GM23248 (cell line): ENCODE measurements at regions not wholly inside any gene's neighbourhood (a gene's known extent, or its start where the extent isn't known, plus 50 kb on each side); places are given as distances from the start of the nearest gene placed in this dataset.
A peak's percentile ranks its signal among the peaks of the same experiment; 100 is the strongest.

Experiments
- DNase-seq: peaks from one replicate; pipeline ENCODE4 v3.0.0-alpha.2; 2015
- H2AFZ ChIP-seq: fragments of 200-600 bp; sonication (generic); 2 replicates; pipeline ENCODE4 v1.6.1; 2016; ENCODE audit warnings: antibody characterized with exemption
- H3F3A ChIP-seq: fragments of 200-600 bp; sonication (generic); 2 replicates; pipeline ENCODE4 v1.6.1; 2016; ENCODE audit warnings: mild to moderate bottlenecking, antibody characterized with exemption, mixed run types; ENCODE audit not compliant: insufficient read depth
- H3K27ac ChIP-seq: fragments of 200-600 bp; sonication (generic); 2 replicates; pipeline ENCODE4 v1.5.1; 2016; ENCODE audit warnings: mild to moderate bottlenecking
- H3K27me3 ChIP-seq: fragments of 200-600 bp; sonication (generic); replicated peaks from 2 replicates; pipeline ENCODE4 v1.6.1; 2016; ENCODE audit warnings: mild to moderate bottlenecking; ENCODE audit not compliant: insufficient read depth
- H3K36me3 ChIP-seq: fragments of 200-600 bp; sonication (generic); 2 replicates; pipeline ENCODE4 v1.6.1; 2016; ENCODE audit warnings: low read depth, mild to moderate bottlenecking
- H3K4me1 ChIP-seq: fragments of 200-600 bp; sonication (generic); 2 replicates; pipeline ENCODE4 v1.6.1; 2016; ENCODE audit warnings: mild to moderate bottlenecking; ENCODE audit not compliant: insufficient read depth
- H3K4me2 ChIP-seq: fragments of 200-600 bp; sonication (generic); one replicate; pipeline ENCODE4 v1.6.1; 2016; ENCODE audit warnings: mild to moderate bottlenecking; ENCODE audit not compliant: unreplicated experiment
- H3K4me3 ChIP-seq: fragments of 200-600 bp; sonication (generic); 2 replicates; pipeline ENCODE4 v1.5.1; 2016; ENCODE audit warnings: mild to moderate bottlenecking
- H3K79me2 ChIP-seq: fragments of 200-600 bp; sonication (generic); 2 replicates; pipeline ENCODE4 v1.6.1; 2016; ENCODE audit warnings: mild to moderate bottlenecking; ENCODE audit not compliant: insufficient read depth
- H3K9ac ChIP-seq: fragments of 200-600 bp; sonication (generic); 2 replicates; pipeline ENCODE4 v1.6.1; 2016; ENCODE audit warnings: mild to moderate bottlenecking
- H3K9me2 ChIP-seq: fragments of 200-600 bp; sonication (generic); 2 replicates; pipeline ENCODE4 v1.6.1; 2016; ENCODE audit warnings: mixed run types, mild to moderate bottlenecking, moderate library complexity; ENCODE audit not compliant: insufficient read depth
- H3K9me3 ChIP-seq: fragments of 200-600 bp; sonication (generic); one replicate; pipeline ENCODE4 v1.6.1; 2017; ENCODE audit warnings: low read depth
- H4K20me1 ChIP-seq: fragments of 200-600 bp; sonication (generic); 2 replicates; pipeline ENCODE4 v1.6.0; 2016; ENCODE audit not compliant: insufficient read depth
- EZH2 ChIP-seq: fragments of 200-600 bp; sonication (generic); IDR thresholded peaks from 2 replicates; pipeline ENCODE4 v1.6.1; 2018; ENCODE audit warnings: antibody characterized with exemption, mild to moderate bottlenecking; ENCODE audit not compliant: insufficient read depth, poor library complexity, severe bottlenecking
- EZH2phosphoT487 ChIP-seq: fragments of 200-600 bp; sonication (generic); IDR thresholded peaks from 2 replicates; pipeline ENCODE4 v1.6.1; 2018; ENCODE audit warnings: antibody characterized with exemption, moderate library complexity, mild to moderate bottlenecking, low read depth; ENCODE audit not compliant: insufficient read depth
- WGBS, 2 experiments: methylation state at CpG; one replicate each; pipeline ENCODE4 v1.1.6; 2015 to 2017; ENCODE audit warnings: low lambda C conversion rate in 2 of 2, low coverage in 1 of 2; ENCODE audit errors: missing lambda C conversion rate in 2 of 2; 5-methylcytosine and 5-hydroxymethylcytosine counted together
- in situ Hi-C: fragments of 300-500 bp; cut with MboI; formaldehyde crosslinking; loops from 2 replicates; pipeline ENCODE4 v1.15.0; 2020

GRCh38 chr17:59503500-59503899 lies 61.9 kb upstream of the DHX40 start:
- Histone ChIP-seq H4K20me1 (no peaks in the 10 kb centered on the region), H3F3A (no peaks in the 10 kb centered on the region), H3K4me1 (peaks cover 17% of the 10 kb centered on the region), H3K27ac (no peak overlapping the region), H3K4me3 (no peak overlapping the region), H3K9ac (no peak overlapping the region), H3K4me2 (no peak overlapping the region), H2AFZ (no peak overlapping the region), H3K9me2 (no peaks in the 10 kb centered on the region), H3K27me3 (no peaks in the 10 kb centered on the region), H3K9me3 (no peaks in the 10 kb centered on the region), H3K36me3 (no peaks in the 10 kb centered on the region), H3K79me2 (no peaks in the 10 kb centered on the region)
- in situ Hi-C loops, result no loop called here
- DNase-seq, result no peak
- 72 to 78% methylated on average over 3 of the region's 3 CpGs for WGBS, 2 experiments
- TF ChIP-seq EZH2phosphoT487 (no peak), EZH2 (no peak)

GRCh38 chr17:59504821-59505220 lies 60.6 kb upstream of the DHX40 start:
- Histone ChIP-seq H3K4me1 (peaks cover 17% of the 10 kb centered on the region), H3K79me2 (no peaks in the 10 kb centered on the region), H3F3A (no peaks in the 10 kb centered on the region), H2AFZ (no peak overlapping the region), H3K9me2 (no peaks in the 10 kb centered on the region), H3K4me2 (no peak overlapping the region), H3K27ac (no peak overlapping the region), H3K4me3 (no peak overlapping the region), H3K36me3 (no peaks in the 10 kb centered on the region), H3K9ac (no peak overlapping the region), H3K27me3 (no peaks in the 10 kb centered on the region), H4K20me1 (no peaks in the 10 kb centered on the region), H3K9me3 (no peaks in the 10 kb centered on the region)
- 89 to 90% methylated on average over 4 of the region's 4 CpGs for WGBS, 2 experiments
- TF ChIP-seq EZH2phosphoT487 (no peak), EZH2 (no peak)
- in situ Hi-C loops, result no loop called here
- no peak for DNase-seq

GRCh38 chr17:59505610-59506276 lies 59.7 kb upstream of the DHX40 start:
- in situ Hi-C loops, result no loop called here

GRCh38 chr17:59506894-59507726 lies 58.3 kb upstream of the DHX40 start:
- TF ChIP-seq EZH2phosphoT487 (no peak), EZH2 (no peak)
- peaks cover 17% of the 10 kb centered on the region for H3K4me1 ChIP-seq
- H3K4me2 ChIP-seq, result no peak overlapping the region
- in situ Hi-C loops, result no loop called here
- H4K20me1 ChIP-seq, result no peaks in the 10 kb centered on the region
- H3K9me3 ChIP-seq, result no peaks in the 10 kb centered on the region
- no peak overlapping the region for H3K4me3 ChIP-seq
- H3K79me2 ChIP-seq, result no peaks in the 10 kb centered on the region
- peak; percentile 84 for DNase-seq
- no peaks in the 10 kb centered on the region for H3F3A ChIP-seq
- no peaks in the 10 kb centered on the region for H3K9me2 ChIP-seq
- WGBS, 2 experiments, result 38 to 39% methylated on average over 9 of the region's 9 CpGs
- no peaks in the 10 kb centered on the region for H3K27me3 ChIP-seq
- no peaks in the 10 kb centered on the region for H3K36me3 ChIP-seq
- H3K27ac ChIP-seq, result peak overlapping the region; percentile 25; the same call in 1 of the 2 replicates
- H3K9ac ChIP-seq, result no peak overlapping the region
- H2AFZ ChIP-seq, result peak overlapping the region; percentile 25; the same call in 1 of the 2 replicates

More at GRCh38 chr17:59505610-59506276, 59.7 kb upstream of the DHX40 start:
- H3K9me2 ChIP-seq, result no peaks in the 10 kb centered on the region
- no peak overlapping the region for H3K27ac ChIP-seq
- H3K36me3 ChIP-seq, result no peaks in the 10 kb centered on the region
- WGBS, 2 experiments, result 75 to 87% methylated on average over 4 of the region's 4 CpGs
- no peak overlapping the region for H3K4me3 ChIP-seq
- H4K20me1 ChIP-seq, result no peaks in the 10 kb centered on the region
- no peaks in the 10 kb centered on the region for H3K9me3 ChIP-seq
- H3K4me1 ChIP-seq, result peaks cover 17% of the 10 kb centered on the region
- H3K9ac ChIP-seq, result no peak overlapping the region
- H3K27me3 ChIP-seq, result no peaks in the 10 kb centered on the region
- H3K4me2 ChIP-seq, result no peak overlapping the region
- no peaks in the 10 kb centered on the region for H3F3A ChIP-seq
- no peaks in the 10 kb centered on the region for H3K79me2 ChIP-seq
- TF ChIP-seq EZH2phosphoT487, result no peak
- no peak for TF ChIP-seq EZH2
- peak; percentile 47 for DNase-seq
- H2AFZ ChIP-seq, result no peak overlapping the region
